A549 (cell line): ENCODE measurements at regions not wholly inside any gene's neighbourhood (a gene's known extent, or its start where the extent isn't known, plus 50 kb on each side); places are given as distances from the start of the nearest gene placed in this dataset.

Source experiments
- ATAC-seq, 2 experiments: fragments of 200-7000 bp in 1 of 2; fragments of >200 bp in 1 of 2; cut with Nextera tagmentation in 1 of 2; cut with Tn5 transposase in 1 of 2; 3 replicates each; pipeline versions ENCODE4 v1.8.0 to v1.9.1; 2018 to 2020; ENCODE audit warnings: mild to moderate bottlenecking in 1 of 2, moderate library complexity in 1 of 2
- CTCF ChIA-PET: fragments of 300-600 bp; sonication (Branson Sonifier 250); formaldehyde crosslinking; extraction: SDS; loops from one replicate; lab custom pipeline; 2021; ENCODE audit warnings: antibody characterized with exemption, inconsistent platforms; lab: Yijun Ruan, JAX
- POLR2A ChIA-PET: fragments of 350-600 bp; formaldehyde crosslinking; extraction: SDS; loops from one replicate; lab custom pipeline; 2021; ENCODE audit warnings: antibody characterized with exemption, inconsistent platforms; lab: Yijun Ruan, JAX
- DNase-seq, 2 experiments: peaks; one replicate each; pipeline versions ENCODE4 v3.0.0 to v3.0.0-alpha.2; 2011 to 2016; ENCODE audit warnings: low read depth in 1 of 2, low spot score in 1 of 2
- FAIRE-seq: peaks from 2 replicates; lab custom pipeline; 2011; peaks lifted over from hg19 to GRCh38; lab: Jason Lieb, UNC
- H3K27ac ChIP-seq, 2 experiments: fragments of >200 bp; sonication (Bioruptor Twin); formaldehyde crosslinking; 3 replicates each; pipeline ENCODE4 v1.5.1; 2016 to 2017
- H3K4me1 ChIP-seq: fragments of >200 bp; sonication (Bioruptor Twin); formaldehyde crosslinking; 3 replicates; pipeline ENCODE4 v1.6.1; 2016
- H3K4me2 ChIP-seq: fragments of >200 bp; sonication (Bioruptor Twin); formaldehyde crosslinking; 3 replicates; pipeline ENCODE4 v1.6.1; 2016
- H3K4me3 ChIP-seq: fragments of >200 bp; sonication (Bioruptor Twin); formaldehyde crosslinking; 3 replicates; pipeline ENCODE4 v1.5.1; 2016
- H3K9me3 ChIP-seq: fragments of >200 bp; sonication (Bioruptor Twin); formaldehyde crosslinking; 3 replicates; pipeline ENCODE4 v1.6.1; 2016
- CBX2 ChIP-seq: fragments of 200-600 bp; sonication (generic); IDR thresholded peaks from 2 replicates; pipeline ENCODE4 v1.6.1; 2016; ENCODE audit warnings: low read depth, mild to moderate bottlenecking, borderline replicate concordance
- CHD2 ChIP-seq: fragments of 150-350 bp; IDR thresholded peaks from 2 replicates; pipeline ENCODE4 v1.6.1; 2014; ENCODE audit warnings: low read length; ENCODE audit not compliant: partially characterized antibody
- EHF ChIP-seq: fragments of 250-450 bp; sonication (Bioruptor Pico); IDR thresholded peaks from 2 replicates; pipeline ENCODE4 v1.5.0; 2020; ENCODE audit warnings: mild to moderate bottlenecking
- EHMT2 ChIP-seq: fragments of 200-600 bp; sonication (generic); IDR thresholded peaks from 2 replicates; pipeline ENCODE4 v1.6.1; 2016; ENCODE audit warnings: antibody characterized with exemption, low read depth, mild to moderate bottlenecking, moderate library complexity
- ELK1 ChIP-seq: fragments of 150-350 bp; IDR thresholded peaks from 2 replicates; pipeline ENCODE4 v1.6.1; 2014; ENCODE audit warnings: low read depth, mild to moderate bottlenecking, low read length
- EP300 ChIP-seq, 2 experiments: fragments of >200 bp; sonication (Bioruptor Twin); formaldehyde crosslinking; IDR thresholded peaks; 2 replicates in 1 of 2; 3 replicates in 1 of 2; pipeline ENCODE4 v1.6.1; 2016 to 2017
- FOSB ChIP-seq: fragments of 250-450 bp; sonication (Bioruptor Pico); IDR thresholded peaks from 2 replicates; pipeline ENCODE4 v1.5.0; 2020; ENCODE audit warnings: mild to moderate bottlenecking, moderate library complexity
- GATA3 ChIP-seq: IDR thresholded peaks from 2 replicates; pipeline ENCODE4 v1.6.1; 2012; ENCODE audit warnings: borderline replicate concordance
- HDAC2 ChIP-seq: fragments of 200-600 bp; sonication (generic); IDR thresholded peaks from 2 replicates; pipeline ENCODE4 v1.6.1; 2016
- HES2 ChIP-seq: fragments of >200 bp; sonication (Bioruptor Twin); formaldehyde crosslinking; IDR thresholded peaks from 2 replicates; pipeline ENCODE4 v1.6.1; 2016
- HEYL ChIP-seq: fragments of 250-450 bp; sonication (Bioruptor Pico); IDR thresholded peaks from 2 replicates; pipeline ENCODE4 v1.8.0; 2021; ENCODE audit warnings: mild to moderate bottlenecking, moderate library complexity
- HOXA7 ChIP-seq: fragments of 250-450 bp; sonication (Bioruptor Pico); IDR thresholded peaks from 2 replicates; pipeline ENCODE4 v1.5.0; 2020; ENCODE audit warnings: mild to moderate bottlenecking, moderate library complexity
- HOXB5 ChIP-seq: fragments of 250-450 bp; sonication (Bioruptor Pico); IDR thresholded peaks from 2 replicates; pipeline ENCODE4 v1.5.0; 2020; ENCODE audit warnings: mild to moderate bottlenecking, moderate library complexity
- JUN ChIP-seq, 2 experiments: fragments of >200 bp; sonication (Bioruptor Twin); formaldehyde crosslinking; IDR thresholded peaks; 2 replicates in 1 of 2; 3 replicates in 1 of 2; pipeline ENCODE4 v1.6.1; 2016 to 2017
- MAFK ChIP-seq: fragments of 450-650 bp; IDR thresholded peaks from 2 replicates; pipeline ENCODE4 v1.6.1; 2014; ENCODE audit not compliant: partially characterized antibody
- MAX ChIP-seq: IDR thresholded peaks from 2 replicates; pipeline ENCODE4 v1.6.1; 2012
- MAZ ChIP-seq: fragments of 150-350 bp; IDR thresholded peaks from 2 replicates; pipeline ENCODE4 v1.6.1; 2014; ENCODE audit warnings: antibody characterized with exemption, low read depth, low read length, borderline replicate concordance
- MYC ChIP-seq: IDR thresholded peaks from 2 replicates; pipeline ENCODE4 v1.6.1; 2012; ENCODE audit warnings: mild to moderate bottlenecking, inconsistent platforms, low read length, improper control_type of control experiment, borderline replicate concordance
- NR3C1 ChIP-seq: fragments of >200 bp; sonication (Bioruptor Twin); formaldehyde crosslinking; IDR thresholded peaks from 3 replicates; pipeline ENCODE4 v1.6.1; 2017
- PHF8 ChIP-seq: fragments of 200-600 bp; sonication (generic); IDR thresholded peaks from 2 replicates; pipeline ENCODE4 v1.6.1; 2016; ENCODE audit warnings: low read depth, mild to moderate bottlenecking, antibody characterized with exemption, moderate library complexity, borderline replicate concordance
- SMC3 ChIP-seq: fragments of >200 bp; sonication (Bioruptor Twin); formaldehyde crosslinking; IDR thresholded peaks from 3 replicates; pipeline ENCODE4 v1.6.1; 2018; ENCODE audit warnings: inconsistent platforms
- TFCP2L1 ChIP-seq: fragments of 250-450 bp; sonication (Bioruptor Pico); IDR thresholded peaks from 2 replicates; pipeline ENCODE4 v1.5.0; 2021; ENCODE audit warnings: mild to moderate bottlenecking
- TP53 ChIP-seq: fragments of 250-450 bp; sonication (Bioruptor Pico); IDR thresholded peaks from 2 replicates; pipeline ENCODE4 v1.5.0; 2021; ENCODE audit warnings: mild to moderate bottlenecking, moderate library complexity
- ZNF302 ChIP-seq: fragments of 250-450 bp; sonication (Bioruptor Pico); IDR thresholded peaks from 2 replicates; pipeline ENCODE4 v1.9.0; 2021; ENCODE audit warnings: inconsistent platforms, mild to moderate bottlenecking, moderate library complexity
- WGBS: methylation state at CpG from one replicate; pipeline ENCODE4 v1.1.6; 2017; ENCODE audit errors: missing lambda C conversion rate; 5-methylcytosine and 5-hydroxymethylcytosine counted together

GRCh38 chr11:110928391-110928790 lies 216.2 kb upstream of the ARHGAP20 start (continued):
- TF ChIP-seq CBX2 (no peak), MAFK (no peak), MAZ (no peak), MAX (no peak), GATA3 (no peak), HOXA7 (no peak), HOXB5 (CRISPR knock-in tag) (no peak), EHF (CRISPR knock-in tag) (no peak)

GRCh38 chr11:110921742-110922521 lies 209.7 kb upstream of the ARHGAP20 start:
- ChIA-PET POLR2A (no interaction called here), CTCF (no interaction called here)
- DNase-seq, result no peak
- H3K4me3 ChIP-seq, result no peak overlapping the region
- FAIRE-seq, result no peak
- H3K9me3 ChIP-seq, result no peaks in the 10 kb centered on the region
- no peak overlapping the region for H3K4me2 ChIP-seq
- H3K4me1 ChIP-seq, result no peaks in the 10 kb centered on the region
- no peak overlapping the region for H3K27ac ChIP-seq
- WGBS, result 3% methylated on average over 1 of the region's 3 CpGs
- no peak for ATAC-seq
- TF ChIP-seq TP53, result no peak
- no peak for TF ChIP-seq ELK1
- no peak for TF ChIP-seq MAFK
- no peak for TF ChIP-seq SMC3
- no peak for TF ChIP-seq TFCP2L1 (CRISPR knock-in tag)
- no peak for TF ChIP-seq PHF8
- TF ChIP-seq HEYL, result no peak
- no peak for TF ChIP-seq JUN (IDR thresholded peaks at IDR 0.05)
- no peak for TF ChIP-seq ZNF302 (CRISPR knock-in tag)
- no peak for TF ChIP-seq FOSB
- no peak for TF ChIP-seq CHD2

GRCh38 chr11:110919241-110919922 lies 207.1 kb upstream of the ARHGAP20 start:
- Histone ChIP-seq H3K4me3 (no peak overlapping the region), H3K4me2 (no peak overlapping the region)
- FAIRE-seq, result no peak
- TF ChIP-seq EHMT2 (no peak), MYC (no peak), NR3C1 (no peak), HES2 (no peak), EP300 (IDR thresholded peaks at IDR 0.05) (no peak), ZNF302 (CRISPR knock-in tag) (no peak), HEYL (no peak), TP53 (no peak), HDAC2 (no peak)
- TF ChIP-seq, all 56 proteins: peak for 0
- ATAC-seq, result no peak
- ChIA-PET POLR2A (no interaction called here), CTCF (no interaction called here)
- no peak overlapping the region for H3K27ac ChIP-seq
- WGBS, result 39% methylated on average over 4 of the region's 4 CpGs
- no peaks in the 10 kb centered on the region for H3K4me1 ChIP-seq
- no peaks in the 10 kb centered on the region for H3K9me3 ChIP-seq
- DNase-seq, result no peak
